HCEC 1CT (cell line): ENCODE measurements at regions not wholly inside any gene's neighbourhood (a gene's known extent, or its start where the extent isn't known, plus 50 kb on each side); places are given as distances from the start of the nearest gene placed in this dataset.
"Not testable (repeated sequence)": the region's sequence is repeated elsewhere in the genome, so short reads cannot be mapped to it uniquely, and the experiment has no call there.

Experiments
- DNase-seq: peaks from one replicate; pipeline ENCODE4 v3.0.0-alpha.2; 2017

- DNase-seq, result no peak
Measured at GRCh38 chr20:25987073-25987927, 290.6 kb upstream of the ZNF337 start.

GRCh38 chr20:25985597-25985996 lies 288.9 kb upstream of the ZNF337 start:
- DNase-seq, result no peak

- DNase-seq, result no peak
Measured at GRCh38 chr20:25984933-25985332, 288.3 kb upstream of the ZNF337 start.

GRCh38 chr20:25982701-25983100 lies 286.0 kb upstream of the ZNF337 start:
- DNase-seq, result not testable (repeated sequence)

GRCh38 chr20:25978450-25979190 lies 282.0 kb upstream of the ZNF337 start:
- DNase-seq, result not testable (repeated sequence)

- DNase-seq, result not testable (repeated sequence)
Measured at GRCh38 chr20:25975816-25976215, 279.2 kb upstream of the ZNF337 start.

- DNase-seq, result not testable (repeated sequence)
Measured at GRCh38 chr20:25965203-25965602, 268.6 kb upstream of the ZNF337 start.

- DNase-seq, result not testable (repeated sequence)
Measured at GRCh38 chr20:25953876-25954275, 257.2 kb upstream of the ZNF337 start.

- DNase-seq, result not testable (repeated sequence)
Measured at GRCh38 chr20:25935230-25935629, 238.6 kb upstream of the ZNF337 start.

GRCh38 chr20:25932806-25933205 lies 236.2 kb upstream of the ZNF337 start:
- not testable (repeated sequence) for DNase-seq

- DNase-seq, result peak; percentile 47
Measured at GRCh38 chr20:25932170-25932569, 235.5 kb upstream of the ZNF337 start.

GRCh38 chr20:25902321-25902720 lies 205.7 kb upstream of the ZNF337 start:
- DNase-seq, result peak; percentile 51

- DNase-seq, result not testable (repeated sequence)
Measured at GRCh38 chr20:25898663-25899062, 202.0 kb upstream of the ZNF337 start.

GRCh38 chr20:25879096-25879495 lies 182.4 kb upstream of the ZNF337 start:
- not testable (repeated sequence) for DNase-seq

GRCh38 chr20:25868650-25868979 lies 172.0 kb upstream of the ZNF337 start:
- not testable (repeated sequence) for DNase-seq

- no peak for DNase-seq
Measured at GRCh38 chr20:25867776-25868649, 171.4 kb upstream of the ZNF337 start.

GRCh38 chr20:25867015-25867775 lies 170.5 kb upstream of the ZNF337 start:
- not testable (repeated sequence) for DNase-seq

- peak; percentile 51 for DNase-seq
Measured at GRCh38 chr20:25865715-25866656, 169.3 kb upstream of the ZNF337 start.

- DNase-seq, result not testable (repeated sequence)
Measured at GRCh38 chr20:25864963-25865714, 168.5 kb upstream of the ZNF337 start.

- DNase-seq, result no peak
Measured at GRCh38 chr20:25864326-25864962, 167.8 kb upstream of the ZNF337 start.
